Left renal pelvis (tissue), 4 donors: ENCODE measurements at regions not wholly inside any gene's neighbourhood (a gene's known extent, or its start where the extent isn't known, plus 50 kb on each side); places are given as distances from the start of the nearest gene placed in this dataset.
"Not testable (repeated sequence)": the region's sequence is repeated elsewhere in the genome, so short reads cannot be mapped to it uniquely, and the experiment has no call there.

Experiments
- DNase-seq, 4 donors: peaks; one replicate each; pipeline ENCODE4 v3.0.0-alpha.2; 2013; ENCODE audit warnings: low read depth in 4 of 4, low spot score in 3 of 4

DNA sequence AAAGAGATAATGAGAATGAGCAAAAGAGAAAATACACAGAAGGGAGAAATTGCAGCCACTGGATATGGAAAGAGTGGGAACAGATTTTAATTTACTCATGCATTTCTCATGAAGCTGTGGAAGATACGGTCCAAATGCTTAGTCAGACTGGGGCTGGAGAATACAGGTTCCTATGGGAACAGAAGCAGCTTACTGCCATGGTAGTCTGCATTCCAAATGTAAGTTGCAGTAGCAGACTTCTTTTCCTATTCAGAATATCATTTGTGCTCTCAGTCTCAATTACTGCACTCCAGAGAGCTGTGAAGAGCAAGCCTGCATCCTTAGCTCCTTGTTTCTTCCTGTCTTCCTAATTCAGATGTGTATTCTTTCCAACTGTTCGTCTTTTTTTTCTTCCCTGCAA, 190.8 kb upstream of the TMEM196 start:
- DNase-seq, result no peak

DNA sequence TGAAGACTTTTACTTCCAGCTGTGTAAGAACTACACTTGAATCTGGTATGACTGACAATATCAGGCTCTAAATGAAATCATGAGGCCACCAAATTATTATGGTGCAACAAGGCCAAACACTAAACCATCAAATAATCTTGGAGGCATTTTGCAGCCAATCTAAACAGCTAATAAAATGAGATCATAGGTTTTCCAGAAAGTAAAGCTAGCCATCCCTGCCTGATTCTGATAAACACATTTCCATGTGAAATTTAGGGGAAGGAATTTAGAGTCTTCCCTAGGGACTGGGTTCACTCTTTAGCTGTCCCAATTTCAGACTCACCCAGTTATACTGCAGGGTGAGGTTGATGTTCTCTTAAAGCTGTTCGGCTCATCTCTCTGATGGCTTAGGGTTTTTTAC, 190.3 kb upstream of the TMEM196 start:
- DNase-seq, result no peak

DNA sequence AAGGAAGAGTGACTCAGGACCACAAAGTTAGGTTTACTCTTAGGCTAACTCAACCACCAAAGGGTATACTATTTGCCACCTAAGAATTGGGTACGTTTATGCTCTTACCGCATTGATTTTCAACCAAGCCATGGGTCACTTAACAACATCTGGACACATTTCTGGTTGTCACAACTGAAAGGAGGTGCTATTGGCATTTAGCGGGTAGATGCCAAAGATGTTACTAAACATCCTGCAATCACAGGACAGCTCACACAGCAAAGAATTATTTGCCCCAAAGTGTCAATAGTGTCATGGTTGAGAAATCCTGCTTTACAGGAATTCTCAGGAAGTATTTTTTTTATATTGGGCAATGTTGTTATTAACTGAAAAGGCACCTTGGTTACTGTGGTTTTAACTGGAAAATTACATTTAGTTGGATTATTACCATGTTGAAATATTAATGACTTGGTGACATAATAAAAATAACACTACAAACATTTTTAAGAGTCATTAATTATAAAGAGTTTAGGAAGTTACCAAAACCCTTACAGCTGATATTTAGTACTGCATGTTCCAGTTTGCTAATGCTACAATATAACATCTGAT, 185.0 kb upstream of the TMEM196 start:
- DNase-seq, result no peak

DNA sequence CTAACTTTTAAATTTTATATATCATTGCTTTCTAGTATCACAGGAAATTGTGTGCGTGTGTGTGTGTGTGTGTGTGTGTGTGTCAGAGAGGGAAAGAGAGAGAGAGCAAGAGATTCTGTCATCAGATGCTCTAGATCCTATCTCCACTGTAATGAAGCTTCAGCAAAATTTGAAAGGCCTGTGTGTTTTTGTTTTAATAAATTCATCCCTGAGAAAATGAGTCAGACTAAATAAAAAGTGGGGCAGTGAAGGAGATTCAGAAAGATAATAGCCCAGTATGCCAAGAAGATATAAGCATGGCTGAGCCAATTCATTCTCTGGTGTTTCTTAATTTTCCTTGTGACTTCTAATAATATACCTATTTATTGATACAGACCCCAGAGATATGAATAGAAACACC, 184.2 kb upstream of the TMEM196 start:
- no peak for DNase-seq

DNA sequence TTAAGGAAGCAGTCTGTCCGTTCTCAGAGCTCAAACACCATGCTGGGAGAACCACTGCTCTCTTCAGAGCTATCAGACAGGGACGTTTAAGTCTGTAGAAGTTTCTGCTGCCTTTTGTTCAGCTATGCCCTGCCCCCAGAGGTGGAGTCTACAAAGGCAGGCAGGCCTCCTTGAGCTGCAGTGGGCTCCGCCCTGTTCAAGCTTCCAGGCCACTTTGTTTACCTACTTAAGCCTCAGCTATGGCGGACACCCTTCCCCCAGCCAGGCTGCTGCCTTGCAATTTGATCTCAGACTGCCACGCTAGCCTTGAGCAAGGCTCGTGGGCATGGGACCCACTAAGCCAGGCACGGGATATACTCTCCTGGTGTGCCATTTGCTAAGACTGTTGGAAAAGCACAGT, 180.7 kb upstream of the TMEM196 start:
- DNase-seq, result not testable (repeated sequence)

DNA sequence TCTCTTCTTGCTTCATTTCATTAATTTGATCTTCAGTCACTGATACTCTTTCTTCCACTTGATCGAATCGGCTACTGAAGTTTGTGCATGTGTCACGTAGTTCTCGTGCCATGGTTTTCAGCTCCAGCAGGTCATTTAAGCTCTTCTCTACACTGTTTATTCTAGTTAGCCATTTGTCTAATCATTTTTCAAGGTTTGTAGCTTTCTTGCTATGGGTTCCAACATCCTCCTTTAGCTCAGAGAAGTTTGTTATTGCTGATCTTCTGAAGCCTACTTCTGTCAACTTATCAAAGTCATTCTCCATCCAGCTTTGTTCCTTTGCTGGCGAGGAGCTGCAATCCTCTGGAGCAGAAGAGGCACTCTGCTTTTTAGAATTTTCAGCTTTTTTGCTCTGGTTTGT, 180.0 kb upstream of the TMEM196 start:
- not testable (repeated sequence) for DNase-seq

DNA sequence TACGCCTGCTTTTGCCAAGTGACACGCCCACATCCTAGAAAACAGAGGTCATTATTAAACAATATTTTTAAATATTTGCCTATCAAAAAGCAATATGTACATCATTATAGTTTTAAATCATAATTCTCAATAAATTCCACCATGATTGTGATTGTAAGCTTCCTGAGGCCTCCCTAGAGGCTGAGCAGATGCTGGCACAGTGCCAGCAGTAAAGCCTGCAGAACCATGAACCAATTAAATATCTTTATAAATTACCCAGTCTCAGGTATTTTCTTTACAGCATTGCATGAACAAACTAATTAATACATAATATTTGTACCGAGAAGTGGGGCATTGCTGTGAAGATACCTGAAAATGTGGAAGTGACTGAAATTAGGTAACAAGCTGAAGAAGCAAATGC, 174.7 kb upstream of the TMEM196 start:
- DNase-seq, result no peak

DNA sequence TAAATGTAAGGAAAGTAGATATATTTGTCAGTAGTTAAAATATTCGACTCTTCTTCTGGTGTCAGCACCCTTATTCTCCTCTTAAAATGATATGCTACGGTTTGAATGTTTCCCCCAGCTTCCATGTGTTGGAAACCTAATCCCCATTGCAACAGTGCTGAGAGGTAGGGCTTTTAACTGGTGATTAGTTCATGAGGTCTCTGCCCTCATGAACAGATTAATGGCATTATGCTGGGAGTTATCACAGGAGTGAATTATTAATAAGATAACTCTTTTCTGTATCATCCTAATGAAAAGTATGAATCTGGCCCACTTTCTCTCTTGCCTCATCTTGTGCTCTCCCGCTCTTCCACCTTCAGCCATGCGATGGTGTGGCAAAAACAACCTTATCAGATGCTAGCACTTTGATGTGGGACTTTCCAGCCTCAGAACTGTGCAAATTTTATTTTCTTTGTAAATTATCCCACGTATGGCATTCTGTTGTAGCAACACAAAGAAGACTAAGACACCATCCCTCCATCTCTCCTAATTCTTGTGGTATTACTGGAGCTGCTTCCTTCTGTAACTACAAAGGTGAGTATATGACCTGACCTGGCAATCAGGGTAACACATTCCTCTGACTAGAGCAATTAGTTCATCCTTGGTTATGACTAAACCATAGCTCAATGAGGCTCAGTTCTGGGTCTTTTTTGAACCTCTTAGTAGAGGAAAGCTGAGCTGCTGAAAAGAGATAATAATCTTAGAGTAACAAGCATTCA, 171.1 kb upstream of the TMEM196 start:
- no peak for DNase-seq

DNA sequence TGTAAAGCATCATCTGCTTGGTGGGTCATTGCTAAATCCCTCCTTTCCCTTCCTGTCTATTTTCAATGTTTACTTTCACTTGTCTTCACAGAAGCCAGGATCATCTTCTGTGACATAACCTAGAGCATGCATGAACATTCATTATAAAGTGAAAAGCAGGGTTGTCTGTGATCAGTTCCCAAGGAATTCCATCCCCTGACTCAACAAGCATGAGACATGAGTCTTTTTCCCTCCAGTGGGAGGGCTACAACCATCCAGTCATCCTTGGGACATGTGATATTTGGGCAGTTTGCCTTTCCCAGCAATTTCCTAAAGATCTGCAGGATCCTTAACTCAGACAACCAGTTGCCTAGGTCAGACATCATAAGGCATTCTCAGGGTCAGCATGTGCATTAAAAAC, 166.3 kb upstream of the TMEM196 start:
- DNase-seq, result no peak

DNA sequence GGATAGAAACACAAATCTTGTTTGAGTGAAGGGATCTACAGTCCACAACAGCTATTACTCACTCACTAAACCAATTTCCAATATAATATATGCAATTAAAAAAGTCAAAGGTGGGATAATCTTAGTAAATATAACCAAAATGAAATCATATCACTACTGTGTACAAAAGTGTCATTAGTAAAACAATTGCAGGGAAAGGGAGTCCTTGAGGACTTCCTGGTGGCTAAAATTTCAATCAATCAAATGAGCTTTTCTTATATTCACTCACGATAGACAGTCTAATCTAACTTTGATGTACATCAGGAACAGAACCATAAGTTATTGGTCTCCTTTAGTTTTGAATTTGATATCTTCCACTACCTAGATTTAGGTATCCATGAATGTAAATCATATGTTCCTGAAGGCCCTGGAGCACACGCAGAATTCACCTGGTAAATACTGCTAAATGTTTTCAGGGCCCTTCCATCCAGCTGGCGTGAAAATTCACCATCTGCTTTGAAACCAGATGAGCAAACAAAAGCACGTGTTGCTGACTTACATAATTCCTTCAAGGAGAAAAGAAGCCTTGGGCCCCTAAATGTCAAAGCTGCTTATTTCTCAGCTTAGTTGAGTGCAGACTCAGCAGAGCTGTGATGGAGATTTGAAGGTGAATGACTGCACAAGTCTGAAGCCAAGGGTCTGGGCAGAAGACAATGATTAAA, 159.3 kb upstream of the TMEM196 start:
- DNase-seq, result no peak

DNA sequence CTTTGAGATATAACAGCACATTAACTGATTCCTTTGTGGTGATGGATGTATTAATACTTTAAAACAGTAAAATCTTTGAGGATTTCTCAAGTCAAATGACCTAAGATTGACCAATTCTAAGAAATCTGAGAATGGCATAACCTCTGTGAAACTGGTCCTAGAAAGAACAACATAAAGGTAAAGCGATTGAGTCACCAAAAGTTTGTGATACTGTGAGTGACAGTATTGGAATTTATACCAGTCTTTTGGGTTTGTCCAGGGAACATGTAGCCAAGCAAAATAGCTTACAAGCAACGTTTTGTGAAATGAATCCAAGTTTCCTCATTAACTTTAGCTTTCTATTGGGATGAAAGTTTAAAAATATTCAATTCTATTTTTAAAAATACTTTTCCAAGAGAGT, 157.4 kb upstream of the TMEM196 start:
- no peak for DNase-seq

DNA sequence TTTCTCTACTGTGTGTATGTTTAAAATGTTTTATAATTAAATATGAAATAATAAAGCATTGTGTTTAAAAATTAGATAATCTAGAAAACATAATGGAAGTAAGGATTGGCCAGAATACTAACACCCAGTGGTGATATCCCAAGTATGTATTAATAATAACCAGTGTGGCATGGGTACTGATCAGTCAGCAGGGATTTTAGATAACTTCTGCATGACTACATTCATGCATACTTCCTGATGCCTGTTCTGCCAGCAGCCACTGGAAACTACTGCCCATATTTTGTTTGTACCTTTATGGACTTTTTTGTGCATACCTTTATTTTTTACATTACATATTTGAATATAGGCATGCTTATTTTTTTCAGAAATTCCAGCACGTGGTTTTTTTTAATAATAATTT, 156.6 kb upstream of the TMEM196 start:
- DNase-seq, result no peak

DNA sequence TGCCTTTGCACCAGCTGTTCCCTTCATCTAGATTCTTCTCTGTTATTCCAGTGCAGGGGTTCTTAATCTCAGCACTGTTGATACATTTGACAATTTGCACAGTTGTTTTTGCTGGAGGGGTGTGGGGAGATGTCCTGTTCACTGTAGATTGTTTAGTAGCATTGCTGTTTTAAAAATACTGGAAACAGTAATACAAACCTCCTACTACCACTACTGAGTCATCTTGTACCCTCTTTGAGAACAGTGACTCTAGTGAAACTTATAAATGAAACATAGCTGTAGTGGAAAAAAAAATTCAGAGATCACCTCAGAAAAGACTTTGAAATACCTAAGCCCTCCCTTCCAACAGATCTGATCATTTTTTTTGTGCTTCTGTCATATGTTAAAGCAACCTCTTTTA, 154.8 kb upstream of the TMEM196 start:
- DNase-seq, result no peak

DNA sequence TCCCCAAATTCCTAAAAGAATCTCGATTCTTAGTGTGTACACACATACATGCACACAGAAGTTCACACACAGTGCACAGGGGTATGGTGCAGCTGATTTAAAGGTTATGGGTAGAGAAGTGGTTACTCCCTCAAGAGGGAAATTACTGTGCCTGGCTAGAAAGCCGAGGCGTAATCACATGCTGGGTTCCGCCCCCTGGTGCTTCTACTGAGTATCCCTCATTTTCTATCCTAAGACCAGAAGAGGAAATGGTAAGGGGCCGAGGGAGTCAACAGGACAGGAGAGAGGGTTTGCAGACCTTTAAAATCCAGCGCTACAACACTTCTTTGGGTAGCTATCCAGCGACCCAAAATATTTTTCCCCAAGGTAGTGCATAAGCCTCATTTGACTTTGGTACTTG, 147.3 kb upstream of the TMEM196 start:
- DNase-seq, result no peak

DNA sequence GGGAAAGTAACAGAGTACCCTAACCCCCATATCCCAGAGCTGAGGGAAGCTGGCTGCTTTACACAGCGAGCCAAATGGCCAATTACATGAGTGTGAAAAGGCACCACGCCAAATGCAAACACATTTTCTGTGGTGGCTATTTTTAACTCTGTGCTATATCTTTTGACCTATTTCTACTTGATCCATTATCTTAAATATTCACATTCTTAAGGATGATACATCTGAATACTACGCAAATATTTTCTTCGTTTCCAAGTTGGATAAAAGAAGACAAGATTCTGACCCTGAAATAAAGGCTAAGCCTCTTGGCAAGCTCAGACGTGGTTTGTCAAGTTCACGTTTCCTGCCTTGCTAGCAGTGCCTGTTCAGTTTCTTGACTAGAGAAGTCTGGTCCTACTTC, 146.7 kb upstream of the TMEM196 start:
- no peak for DNase-seq

DNA sequence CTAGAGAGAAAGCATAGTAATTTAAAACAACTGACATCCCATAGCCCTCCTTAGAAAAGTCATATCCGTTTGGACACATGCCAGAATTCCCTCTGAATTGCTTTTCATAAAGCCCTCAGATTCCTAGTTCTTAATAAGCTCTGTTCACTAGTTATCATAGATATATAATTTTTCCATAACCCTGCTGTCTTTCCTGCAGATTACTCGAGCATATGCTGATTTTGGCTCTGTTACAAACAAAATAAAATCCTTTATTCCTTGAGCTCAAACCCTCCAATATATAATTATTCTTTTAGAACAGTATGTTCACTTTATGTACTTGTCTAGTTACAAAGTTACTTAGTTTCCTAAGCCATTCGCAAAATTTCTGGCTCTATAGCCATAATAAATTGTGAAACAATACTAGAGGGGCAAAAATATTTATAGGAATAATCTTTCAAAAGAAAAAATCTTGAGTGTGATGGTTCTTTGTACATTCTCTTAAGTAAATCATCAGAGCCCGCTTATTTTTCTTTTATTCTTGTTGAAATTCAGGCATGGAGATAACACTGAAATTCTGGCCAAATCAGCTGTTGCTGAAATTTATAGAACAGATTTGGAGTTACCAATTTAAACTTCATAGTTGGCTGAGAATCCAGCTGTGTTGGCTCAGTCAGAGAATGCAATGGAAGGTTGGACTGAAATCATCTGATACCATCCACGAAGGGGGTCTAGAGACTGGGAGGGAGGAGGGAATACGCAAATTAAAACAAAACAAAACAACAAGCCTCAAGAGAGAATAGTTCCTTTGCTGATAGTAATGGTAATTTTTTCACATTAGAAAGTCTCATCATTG, 146.1 kb upstream of the TMEM196 start:
- DNase-seq, result no peak

DNA sequence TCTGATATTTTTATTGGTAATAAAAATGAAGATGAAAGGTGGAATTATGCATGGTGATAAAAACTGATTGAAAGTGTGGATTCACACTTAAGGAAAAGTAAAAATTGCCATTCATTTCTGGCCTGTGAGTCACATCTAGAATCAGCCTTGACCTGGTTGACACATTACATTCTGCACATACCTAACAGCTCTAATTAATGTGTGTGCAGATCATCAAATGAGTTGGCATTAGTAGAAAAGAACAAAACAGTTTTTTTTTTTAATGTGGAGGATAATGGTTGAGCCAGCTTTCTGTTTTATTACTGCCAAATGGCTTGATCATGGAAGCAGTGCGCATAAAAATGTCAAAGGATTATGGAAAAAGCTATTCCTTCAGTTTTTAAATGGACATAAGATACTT, 142.6 kb upstream of the TMEM196 start:
- no peak for DNase-seq

DNA sequence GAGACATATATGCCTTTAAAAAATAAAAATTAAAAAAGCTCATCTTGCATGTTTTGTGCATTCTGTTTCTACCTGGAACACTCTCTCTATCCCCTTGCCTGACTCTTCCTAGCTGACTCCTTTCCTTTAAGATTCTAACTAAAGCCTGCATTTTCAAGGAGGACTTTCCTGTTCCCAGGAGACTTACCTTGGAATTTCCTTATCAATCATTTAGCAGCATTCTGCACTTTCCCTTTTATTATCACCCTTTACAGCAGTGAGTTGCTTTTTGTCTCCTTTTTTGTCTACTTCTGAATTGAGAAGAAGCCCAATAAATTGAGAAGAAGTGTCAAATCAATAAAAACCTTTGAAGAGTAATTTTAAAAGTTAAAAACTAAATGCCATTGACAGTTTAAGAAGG, 142.2 kb upstream of the TMEM196 start:
- no peak for DNase-seq

DNA sequence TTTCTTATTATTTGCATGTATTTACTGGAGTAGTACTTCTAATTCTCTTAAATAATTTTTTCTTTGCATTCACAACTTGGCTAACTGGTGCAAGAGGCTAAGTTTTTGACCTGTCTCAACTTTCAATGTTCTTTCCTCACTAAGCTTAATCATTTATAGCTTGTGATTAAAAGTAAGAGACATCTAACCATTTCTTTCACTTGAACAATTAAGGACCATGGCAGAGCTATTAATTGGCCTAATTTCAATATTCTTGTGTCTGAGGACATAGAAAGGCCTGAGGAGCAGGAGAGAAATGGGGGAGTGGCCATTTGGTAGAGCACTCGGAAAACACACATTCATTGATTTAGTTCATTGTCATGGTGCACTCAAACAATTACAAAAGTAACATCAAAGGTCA, 141.4 kb upstream of the TMEM196 start:
- no peak for DNase-seq

DNA sequence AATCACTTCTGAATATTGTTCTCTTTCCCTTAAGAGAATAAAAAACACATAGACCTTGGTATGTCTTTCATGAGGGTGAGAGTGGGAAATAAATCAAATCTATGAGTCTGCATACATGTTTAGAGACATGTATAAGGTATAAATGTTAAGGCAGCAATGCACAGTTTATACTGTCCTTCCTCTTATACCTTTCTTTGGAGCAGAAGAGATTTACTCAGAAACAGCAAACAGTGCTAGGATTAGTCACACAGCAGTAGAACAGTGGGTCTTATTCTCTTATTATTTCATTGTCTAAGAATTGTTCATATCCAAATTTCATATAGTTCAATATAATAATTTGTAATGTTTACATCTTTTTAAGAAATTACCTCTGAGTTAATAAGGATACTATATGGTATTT, 126.7 kb upstream of the TMEM196 start:
- no peak for DNase-seq

DNA sequence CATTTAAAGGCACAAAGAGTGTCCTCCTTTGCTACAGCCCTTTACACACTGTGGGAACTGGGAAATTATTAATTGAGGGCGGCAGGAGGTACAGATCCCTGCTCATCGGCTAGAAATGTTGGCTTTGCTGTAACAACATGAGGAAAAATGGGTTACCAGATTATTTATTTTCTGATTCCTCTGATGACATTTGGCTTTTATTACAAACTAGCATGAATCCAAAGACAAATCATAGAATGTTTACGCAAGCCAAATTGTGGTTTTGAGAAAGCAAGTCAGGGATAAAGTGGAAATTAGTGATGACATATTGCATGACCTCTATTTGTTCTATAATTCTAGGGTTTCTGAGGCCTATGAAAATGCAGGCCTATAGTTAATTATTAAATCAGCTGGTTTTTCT, 126.1 kb upstream of the TMEM196 start:
- no peak for DNase-seq
